ENCODE measurements at regions not wholly inside any gene's neighbourhood (a gene's known extent, or its start where the extent isn't known, plus 50 kb on each side); places are given as distances from the start of the nearest gene placed in this dataset.

DNA sequence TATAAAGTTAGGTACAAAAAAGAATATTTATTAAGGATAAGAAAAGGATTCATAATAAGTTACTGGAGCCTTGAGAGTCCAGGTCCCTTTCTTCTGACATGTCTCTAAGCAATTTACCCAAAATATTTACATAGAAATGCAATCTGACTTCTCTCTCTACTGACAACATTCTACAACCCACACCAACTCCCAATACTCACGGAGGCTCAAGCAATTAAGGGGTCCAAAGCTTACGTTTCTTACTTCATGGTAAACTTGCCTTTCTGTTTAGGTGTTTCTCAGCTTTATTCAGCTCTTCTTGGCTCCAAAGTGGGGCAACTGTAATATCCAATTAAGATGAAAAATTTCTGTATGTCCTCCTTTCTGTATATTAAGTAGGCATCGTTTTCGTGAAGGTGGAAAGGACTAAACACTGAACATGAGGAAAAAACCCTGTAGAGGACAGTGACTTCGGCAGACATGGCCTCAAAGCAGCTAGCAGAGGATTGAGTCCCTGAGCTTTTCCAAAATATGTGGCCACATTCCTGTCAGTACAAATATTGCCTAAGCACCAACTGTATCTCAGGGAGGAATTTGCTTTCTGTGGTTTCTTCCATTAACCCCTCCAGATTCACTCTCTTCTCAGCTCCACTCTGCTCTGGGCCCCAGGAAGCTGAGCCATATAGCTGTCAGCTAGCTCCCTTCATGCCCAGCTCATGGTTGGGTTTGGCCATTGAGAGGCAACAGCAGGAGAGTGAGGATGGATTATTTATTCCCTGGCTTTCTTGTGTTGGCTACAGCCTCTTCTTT lies 67.9 kb upstream of the GLS start:
- TF ChIP-seq, protein P1, sequence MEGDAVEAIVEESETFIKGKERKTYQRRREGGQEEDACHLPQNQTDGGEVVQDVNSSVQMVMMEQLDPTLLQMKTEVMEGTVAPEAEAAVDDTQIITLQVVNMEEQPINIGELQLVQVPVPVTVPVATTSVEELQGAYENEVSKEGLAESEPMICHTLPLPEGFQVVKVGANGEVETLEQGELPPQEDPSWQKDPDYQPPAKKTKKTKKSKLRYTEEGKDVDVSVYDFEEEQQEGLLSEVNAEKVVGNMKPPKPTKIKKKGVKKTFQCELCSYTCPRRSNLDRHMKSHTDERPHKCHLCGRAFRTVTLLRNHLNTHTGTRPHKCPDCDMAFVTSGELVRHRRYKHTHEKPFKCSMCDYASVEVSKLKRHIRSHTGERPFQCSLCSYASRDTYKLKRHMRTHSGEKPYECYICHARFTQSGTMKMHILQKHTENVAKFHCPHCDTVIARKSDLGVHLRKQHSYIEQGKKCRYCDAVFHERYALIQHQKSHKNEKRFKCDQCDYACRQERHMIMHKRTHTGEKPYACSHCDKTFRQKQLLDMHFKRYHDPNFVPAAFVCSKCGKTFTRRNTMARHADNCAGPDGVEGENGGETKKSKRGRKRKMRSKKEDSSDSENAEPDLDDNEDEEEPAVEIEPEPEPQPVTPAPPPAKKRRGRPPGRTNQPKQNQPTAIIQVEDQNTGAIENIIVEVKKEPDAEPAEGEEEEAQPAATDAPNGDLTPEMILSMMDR (conservative IDR thresholded peaks at IDR 0.05), result no peak
- TF ChIP-seq ZFX (IDR thresholded peaks at IDR 0.05), result no peak
